GM21576 (cell line): ENCODE measurements at regions not wholly inside any gene's neighbourhood (a gene's known extent, or its start where the extent isn't known, plus 50 kb on each side); places are given as distances from the start of the nearest gene placed in this dataset.

ENCODE experiments used
- ATAC-seq: cut with Tn5 transposase; IDR thresholded peaks from one replicate; pipeline ENCODE4 v1.9.1; 2021; ENCODE audit warnings: mild to moderate bottlenecking, moderate library complexity; ENCODE audit not compliant: unreplicated experiment

DNA sequence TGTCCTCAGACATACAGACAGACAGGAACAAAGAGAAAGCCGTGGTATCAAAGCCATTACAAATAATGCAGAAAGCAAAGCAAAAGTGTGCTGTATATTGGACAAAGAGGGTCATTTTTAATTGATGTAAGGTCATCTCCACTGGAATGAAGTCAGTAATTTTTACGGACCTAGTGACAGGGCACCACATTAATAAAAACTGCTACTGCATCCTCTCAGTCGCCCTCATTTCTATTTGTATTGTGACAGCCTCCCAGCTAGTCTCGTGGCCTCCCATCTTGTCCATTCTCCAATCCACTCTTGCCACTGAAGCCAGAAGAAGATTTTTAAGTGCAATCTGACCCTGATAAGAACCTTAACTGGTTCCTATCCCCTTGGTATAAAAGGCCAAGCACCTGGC lies 132.4 kb downstream of the NUAK1 start:
- no peak for ATAC-seq

DNA sequence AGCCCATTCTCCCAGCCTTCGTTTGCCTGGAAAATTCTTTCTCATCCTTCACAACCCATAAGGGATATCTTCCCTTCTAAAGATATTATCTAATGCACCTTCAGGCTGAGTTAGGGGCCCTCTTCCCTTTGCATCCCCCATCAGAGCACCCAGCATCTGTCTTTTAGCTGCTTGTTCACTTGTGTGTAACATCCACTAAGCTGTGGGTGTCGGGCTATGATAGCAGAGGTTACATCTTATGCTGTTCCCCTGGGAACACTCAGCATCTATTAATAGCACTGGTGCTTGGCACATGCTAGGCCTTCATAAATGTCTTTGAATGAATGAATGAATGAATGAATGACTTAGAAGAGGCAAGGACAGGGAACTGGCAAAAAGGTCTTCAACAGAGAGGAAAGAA lies 131.8 kb downstream of the NUAK1 start:
- ATAC-seq = no peak

DNA sequence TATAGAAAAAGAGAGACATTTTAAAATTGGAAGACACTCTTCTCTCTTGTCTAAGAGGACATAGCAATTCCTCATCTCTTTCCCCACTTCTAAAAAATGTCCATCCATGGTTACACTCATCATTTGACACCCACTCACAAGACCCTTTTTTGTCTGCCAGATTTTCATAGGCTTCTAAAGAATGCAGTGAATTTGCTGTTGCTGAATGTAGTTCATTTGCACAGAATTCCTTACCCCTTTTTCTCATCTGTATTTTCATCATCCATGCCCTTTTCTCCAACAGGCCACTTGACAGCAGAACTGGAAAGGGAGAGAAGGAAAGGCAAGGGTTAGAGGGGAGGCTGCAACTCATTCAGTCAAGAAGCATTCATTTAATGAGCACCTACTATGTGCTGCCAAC lies 128.0 kb downstream of the NUAK1 start:
- no peak for ATAC-seq
